GM12872 (cell line): ENCODE measurements at regions not wholly inside any gene's neighbourhood (a gene's known extent, or its start where the extent isn't known, plus 50 kb on each side); places are given as distances from the start of the nearest gene placed in this dataset.

Experiments used
- TF ChIP-seq, protein P1 (sequence below): IDR thresholded peaks from 3 replicates; pipeline ENCODE4 v1.5.1; 2011; ENCODE audit warnings: low read depth, mild to moderate bottlenecking, low read length, moderate library complexity; ENCODE audit not compliant: insufficient read depth

DNA sequence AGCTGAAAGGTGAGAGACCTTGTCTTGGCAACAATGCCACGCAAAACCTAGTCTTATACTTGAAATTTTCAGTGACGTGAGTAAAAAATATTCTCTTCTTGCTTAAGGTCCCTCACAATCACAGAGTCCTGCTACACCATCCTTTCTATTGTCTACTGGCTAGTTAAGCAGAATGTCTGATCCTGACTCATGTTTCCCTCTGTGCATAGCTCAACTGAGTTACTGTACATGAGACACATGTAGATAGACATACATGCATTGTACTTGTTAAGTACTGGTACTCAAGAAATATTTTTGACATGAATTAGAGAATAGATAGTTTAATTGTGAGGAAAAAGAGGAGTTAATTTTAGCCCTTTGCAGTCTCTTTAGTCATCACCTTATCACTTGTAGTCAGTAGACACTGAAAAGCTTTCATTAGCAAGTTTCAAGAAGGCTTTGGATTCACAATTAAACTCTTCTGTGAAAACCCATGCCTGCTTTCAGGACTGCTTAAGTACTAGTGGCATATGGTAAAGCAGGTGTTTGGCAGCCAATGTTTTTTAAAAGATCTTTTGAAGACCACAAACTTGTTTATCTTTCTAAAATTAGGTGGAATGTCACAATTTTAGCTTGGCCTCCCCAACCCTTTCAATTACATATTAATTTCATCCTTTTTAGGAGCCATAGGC lies 158.7 kb upstream of the CCDC150 start:
- TF ChIP-seq, protein P1, sequence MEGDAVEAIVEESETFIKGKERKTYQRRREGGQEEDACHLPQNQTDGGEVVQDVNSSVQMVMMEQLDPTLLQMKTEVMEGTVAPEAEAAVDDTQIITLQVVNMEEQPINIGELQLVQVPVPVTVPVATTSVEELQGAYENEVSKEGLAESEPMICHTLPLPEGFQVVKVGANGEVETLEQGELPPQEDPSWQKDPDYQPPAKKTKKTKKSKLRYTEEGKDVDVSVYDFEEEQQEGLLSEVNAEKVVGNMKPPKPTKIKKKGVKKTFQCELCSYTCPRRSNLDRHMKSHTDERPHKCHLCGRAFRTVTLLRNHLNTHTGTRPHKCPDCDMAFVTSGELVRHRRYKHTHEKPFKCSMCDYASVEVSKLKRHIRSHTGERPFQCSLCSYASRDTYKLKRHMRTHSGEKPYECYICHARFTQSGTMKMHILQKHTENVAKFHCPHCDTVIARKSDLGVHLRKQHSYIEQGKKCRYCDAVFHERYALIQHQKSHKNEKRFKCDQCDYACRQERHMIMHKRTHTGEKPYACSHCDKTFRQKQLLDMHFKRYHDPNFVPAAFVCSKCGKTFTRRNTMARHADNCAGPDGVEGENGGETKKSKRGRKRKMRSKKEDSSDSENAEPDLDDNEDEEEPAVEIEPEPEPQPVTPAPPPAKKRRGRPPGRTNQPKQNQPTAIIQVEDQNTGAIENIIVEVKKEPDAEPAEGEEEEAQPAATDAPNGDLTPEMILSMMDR: no peak

DNA sequence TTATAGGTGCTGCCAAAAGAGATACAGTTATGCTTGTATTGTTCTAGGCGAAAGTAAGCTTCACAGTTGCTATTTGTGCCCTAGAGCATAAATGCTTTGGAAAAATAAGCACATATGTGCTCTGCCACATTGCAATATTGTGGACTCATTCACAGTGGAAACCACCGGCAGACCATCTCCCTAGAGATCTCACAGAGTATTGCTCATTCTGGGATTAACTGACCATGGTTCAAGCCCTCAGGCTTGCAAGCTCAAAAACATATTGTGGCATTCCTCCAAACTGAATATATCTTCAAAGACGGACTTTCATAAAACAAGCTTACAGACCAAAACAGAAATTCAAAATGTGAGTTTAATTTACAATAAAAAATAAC lies 158.2 kb upstream of the CCDC150 start:
- TF ChIP-seq, protein P1: no peak

DNA sequence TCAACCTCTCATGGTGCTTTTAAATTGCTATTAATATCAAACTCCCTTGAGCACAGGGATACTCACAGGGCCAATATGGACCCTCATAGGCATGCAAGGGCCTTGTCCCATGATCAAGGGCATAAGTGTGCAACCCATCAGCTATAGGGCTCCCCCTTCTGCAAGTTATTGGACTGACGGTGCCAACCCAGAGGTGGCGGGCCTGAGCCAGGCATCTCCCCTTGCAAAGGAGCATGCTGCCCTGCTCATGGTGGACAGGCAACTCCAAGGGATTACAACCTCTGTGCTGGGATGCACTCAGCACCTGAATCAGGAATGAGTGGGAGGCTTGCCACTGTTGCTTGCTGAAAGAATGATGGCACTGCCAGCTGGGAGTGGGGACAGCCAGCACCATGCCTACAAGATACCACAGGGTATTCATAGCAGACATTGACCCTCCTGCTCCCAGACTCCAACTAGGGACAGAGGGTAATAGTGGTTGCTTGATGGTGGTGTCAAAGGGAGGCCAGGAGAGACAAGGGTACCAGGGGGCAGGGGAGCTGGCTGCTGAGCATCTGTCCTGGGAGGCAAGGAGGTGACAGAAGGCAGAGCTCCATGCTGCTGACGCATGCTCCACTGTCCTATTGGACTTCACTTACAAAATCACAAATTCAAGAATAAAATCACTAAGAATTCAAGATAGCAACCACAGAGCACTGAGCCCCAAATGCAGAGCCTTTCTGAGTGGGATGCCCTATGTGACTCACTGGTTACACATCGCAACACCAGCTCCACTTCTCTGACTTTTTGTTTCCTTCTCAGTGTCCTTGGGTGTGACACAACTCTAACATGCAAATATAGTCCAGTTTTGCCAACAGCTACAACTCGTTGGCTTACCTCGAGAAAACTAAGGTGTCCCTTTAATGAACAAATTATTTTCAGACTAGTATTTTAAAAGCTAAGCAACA lies 157.1 kb upstream of the CCDC150 start:
- TF ChIP-seq, protein P1: peak; percentile 18; the same call in 2 of the 3 replicates

DNA sequence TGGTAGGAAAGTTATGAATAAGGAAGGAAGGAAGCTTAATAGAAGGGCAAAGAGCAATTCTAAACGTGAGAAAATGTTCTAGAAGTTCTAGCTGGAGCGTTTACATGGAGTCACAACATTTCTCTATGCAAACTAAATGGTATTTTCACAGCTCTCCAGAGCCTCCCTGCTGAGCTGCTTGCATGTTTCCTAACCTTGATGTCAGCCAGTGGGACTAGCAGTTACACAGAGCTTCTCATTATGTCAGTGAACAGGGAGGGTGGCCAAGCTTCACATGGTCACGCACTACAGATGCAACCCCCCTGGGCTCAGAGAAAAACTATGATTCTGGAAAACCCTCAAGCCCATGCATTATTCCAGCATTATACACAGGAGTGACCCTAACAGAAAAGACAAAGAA lies 153.4 kb upstream of the CCDC150 start:
- TF ChIP-seq, protein P1: no peak

DNA sequence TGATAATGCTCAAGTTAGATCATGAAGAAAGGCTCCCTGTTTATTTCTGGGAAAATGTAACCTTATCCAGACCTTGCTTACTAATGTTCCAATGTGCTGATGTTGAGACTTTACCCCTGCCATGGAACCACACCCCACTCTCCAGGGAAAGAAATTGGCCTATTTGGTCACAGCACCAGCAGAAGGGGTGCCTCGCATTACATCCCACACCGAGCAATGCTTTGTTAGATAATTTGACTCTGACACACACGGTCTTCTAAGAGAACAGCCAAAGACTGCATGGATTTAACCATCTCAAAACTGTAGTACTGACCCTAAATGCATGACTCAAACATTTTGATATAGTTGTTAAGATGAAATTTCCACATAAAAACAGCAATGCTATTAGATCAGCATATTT lies 152.1 kb upstream of the CCDC150 start:
- TF ChIP-seq, protein P1: no peak

DNA sequence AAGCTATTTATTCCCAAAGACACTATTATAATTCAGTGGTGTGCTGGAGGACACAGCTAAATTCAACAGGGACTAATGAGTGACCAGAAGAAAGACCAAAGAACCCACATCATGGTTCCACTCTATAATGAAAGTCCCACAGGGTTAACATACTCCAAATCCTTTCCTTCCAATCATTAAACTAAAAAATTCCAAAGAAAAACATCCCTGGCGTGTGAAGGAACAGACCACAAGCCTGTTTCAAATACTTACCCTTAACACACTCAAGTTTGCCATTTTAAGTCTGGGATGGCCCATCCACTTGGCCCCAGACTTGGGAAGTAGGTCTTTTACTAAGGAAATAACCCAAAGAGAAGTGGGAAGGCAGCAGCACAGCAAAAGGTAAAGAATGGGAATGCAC lies 150.1 kb upstream of the CCDC150 start:
- TF ChIP-seq, protein P1: no peak

DNA sequence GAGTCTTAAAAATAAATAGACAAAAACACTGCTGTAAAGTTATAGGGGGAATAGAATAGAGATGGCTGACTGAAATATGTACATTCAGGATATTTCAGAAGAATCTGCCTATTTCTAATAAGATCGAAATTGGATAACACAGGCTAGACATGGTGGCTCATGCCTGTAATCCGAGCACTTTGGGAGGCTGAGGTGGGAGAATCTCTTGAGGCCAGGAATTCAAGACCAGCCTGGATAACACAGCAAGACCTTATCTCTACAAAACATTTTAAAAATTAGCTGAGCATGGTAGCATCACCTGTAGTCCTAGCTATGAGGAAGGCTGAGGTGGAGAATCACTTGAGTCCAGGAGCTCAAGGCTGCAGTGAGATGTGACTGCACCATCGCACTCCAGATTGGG lies 146.6 kb upstream of the CCDC150 start:
- TF ChIP-seq, protein P1: no peak
